ENCODE measurements at regions not wholly inside any gene's neighbourhood (a gene's known extent, or its start where the extent isn't known, plus 50 kb on each side); places are given as distances from the start of the nearest gene placed in this dataset.

DNA sequence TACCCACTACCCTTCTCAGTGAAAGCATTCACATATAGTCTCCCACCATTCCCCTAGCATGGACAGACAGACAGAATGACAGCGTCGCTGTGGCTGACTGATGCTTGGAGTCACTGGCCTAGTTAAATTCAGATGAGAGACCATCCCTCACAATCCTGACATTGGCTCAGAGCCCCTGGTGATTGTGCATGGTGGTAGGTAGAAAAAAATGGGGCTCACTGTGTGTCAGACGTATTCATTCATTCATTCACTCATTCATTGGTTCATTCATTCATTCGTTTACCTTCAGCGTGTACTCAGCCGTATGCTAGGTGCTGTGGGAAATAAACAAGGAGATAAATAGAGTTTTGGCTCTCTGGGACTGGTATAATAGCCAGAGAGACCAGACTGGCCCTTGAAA lies 73.6 kb upstream of the CALM2 start:
- ATAC-seq (no peak), DNase-seq (ENCODE audit: extremely low read depth in 1 of 4, low spot score in 3 of 4) (no peak), FAIRE-seq (no peak)
- H3K4me3 ChIP-seq = no peak overlapping the region
- no peaks in the 10 kb centered on the region for H3K27me3 ChIP-seq (ENCODE audit: control insufficient read depth in 2 of 2, insufficient read depth in 2 of 2, low read length in 2 of 2)
- TF ChIP-seq, protein P1, sequence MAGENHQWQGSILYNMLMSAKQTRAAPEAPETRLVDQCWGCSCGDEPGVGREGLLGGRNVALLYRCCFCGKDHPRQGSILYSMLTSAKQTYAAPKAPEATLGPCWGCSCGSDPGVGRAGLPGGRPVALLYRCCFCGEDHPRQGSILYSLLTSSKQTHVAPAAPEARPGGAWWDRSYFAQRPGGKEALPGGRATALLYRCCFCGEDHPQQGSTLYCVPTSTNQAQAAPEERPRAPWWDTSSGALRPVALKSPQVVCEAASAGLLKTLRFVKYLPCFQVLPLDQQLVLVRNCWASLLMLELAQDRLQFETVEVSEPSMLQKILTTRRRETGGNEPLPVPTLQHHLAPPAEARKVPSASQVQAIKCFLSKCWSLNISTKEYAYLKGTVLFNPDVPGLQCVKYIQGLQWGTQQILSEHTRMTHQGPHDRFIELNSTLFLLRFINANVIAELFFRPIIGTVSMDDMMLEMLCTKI (IDR thresholded peaks at IDR 0.05; ENCODE audit: partially characterized antibody) = no peak
- TF ChIP-seq MYNN (IDR thresholded peaks at IDR 0.05) = no peak
- TF ChIP-seq MYNN (CRISPR knock-in tag; IDR thresholded peaks at IDR 0.05) = no peak
- TF ChIP-seq ZNF24 (IDR thresholded peaks at IDR 0.05) = peak; percentile 92
- no peak for TF ChIP-seq ZBTB11 (CRISPR knock-in tag; IDR thresholded peaks at IDR 0.05)
- no peak for TF ChIP-seq RFX7 (CRISPR knock-in tag; IDR thresholded peaks at IDR 0.05)
- TF ChIP-seq, protein P2, sequence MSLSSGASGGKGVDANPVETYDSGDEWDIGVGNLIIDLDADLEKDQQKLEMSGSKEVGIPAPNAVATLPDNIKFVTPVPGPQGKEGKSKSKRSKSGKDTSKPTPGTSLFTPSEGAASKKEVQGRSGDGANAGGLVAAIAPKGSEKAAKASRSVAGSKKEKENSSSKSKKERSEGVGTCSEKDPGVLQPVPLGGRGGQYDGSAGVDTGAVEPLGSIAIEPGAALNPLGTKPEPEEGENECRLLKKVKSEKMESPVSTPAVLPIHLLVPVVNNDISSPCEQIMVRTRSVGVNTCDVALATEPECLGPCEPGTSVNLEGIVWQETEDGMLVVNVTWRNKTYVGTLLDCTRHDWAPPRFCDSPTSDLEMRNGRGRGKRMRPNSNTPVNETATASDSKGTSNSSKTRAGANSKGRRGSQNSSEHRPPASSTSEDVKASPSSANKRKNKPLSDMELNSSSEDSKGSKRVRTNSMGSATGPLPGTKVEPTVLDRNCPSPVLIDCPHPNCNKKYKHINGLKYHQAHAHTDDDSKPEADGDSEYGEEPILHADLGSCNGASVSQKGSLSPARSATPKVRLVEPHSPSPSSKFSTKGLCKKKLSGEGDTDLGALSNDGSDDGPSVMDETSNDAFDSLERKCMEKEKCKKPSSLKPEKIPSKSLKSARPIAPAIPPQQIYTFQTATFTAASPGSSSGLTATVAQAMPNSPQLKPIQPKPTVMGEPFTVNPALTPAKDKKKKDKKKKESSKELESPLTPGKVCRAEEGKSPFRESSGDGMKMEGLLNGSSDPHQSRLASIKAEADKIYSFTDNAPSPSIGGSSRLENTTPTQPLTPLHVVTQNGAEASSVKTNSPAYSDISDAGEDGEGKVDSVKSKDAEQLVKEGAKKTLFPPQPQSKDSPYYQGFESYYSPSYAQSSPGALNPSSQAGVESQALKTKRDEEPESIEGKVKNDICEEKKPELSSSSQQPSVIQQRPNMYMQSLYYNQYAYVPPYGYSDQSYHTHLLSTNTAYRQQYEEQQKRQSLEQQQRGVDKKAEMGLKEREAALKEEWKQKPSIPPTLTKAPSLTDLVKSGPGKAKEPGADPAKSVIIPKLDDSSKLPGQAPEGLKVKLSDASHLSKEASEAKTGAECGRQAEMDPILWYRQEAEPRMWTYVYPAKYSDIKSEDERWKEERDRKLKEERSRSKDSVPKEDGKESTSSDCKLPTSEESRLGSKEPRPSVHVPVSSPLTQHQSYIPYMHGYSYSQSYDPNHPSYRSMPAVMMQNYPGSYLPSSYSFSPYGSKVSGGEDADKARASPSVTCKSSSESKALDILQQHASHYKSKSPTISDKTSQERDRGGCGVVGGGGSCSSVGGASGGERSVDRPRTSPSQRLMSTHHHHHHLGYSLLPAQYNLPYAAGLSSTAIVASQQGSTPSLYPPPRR (CRISPR knock-in tag; IDR thresholded peaks at IDR 0.05; ENCODE audit: borderline replicate concordance) = no peak
- H3K9me1 ChIP-seq (ENCODE audit: control insufficient read depth, insufficient read depth, low read length) = no peaks in the 10 kb centered on the region
- no peaks in the 10 kb centered on the region for H3K79me2 ChIP-seq (ENCODE audit: control insufficient read depth, insufficient read depth, low read length)
- WGBS (ENCODE audit: insufficient coverage, low coverage, missing lambda C conversion rate) = 78% methylated on average over 6 of the region's 6 CpGs
- no peaks in the 10 kb centered on the region for H3K9me3 ChIP-seq (replicated peaks; ENCODE audit: control insufficient read depth, insufficient read depth, low read depth, low read length)
- no peaks in the 10 kb centered on the region for H3K36me3 ChIP-seq (ENCODE audit: control insufficient read depth, insufficient read depth, low read length)
- H2AFZ ChIP-seq (ENCODE audit: low read depth, low read length) = no peak overlapping the region
- peaks cover 9 to 13% of the 10 kb centered on the region in 2 experiments for H3K4me1 ChIP-seq (replicated peaks in 1 of 2; ENCODE audit: control insufficient read depth in 2 of 2, insufficient read depth in 2 of 2, low read length in 2 of 2)
- H3K4me2 ChIP-seq (ENCODE audit: insufficient read depth, low read length) = no peak overlapping the region
- no peak overlapping the region for H3K9ac ChIP-seq (ENCODE audit: insufficient read depth in 1 of 2, low read depth in 2 of 2, low read length in 2 of 2)
- no peaks in the 10 kb centered on the region for H4K20me1 ChIP-seq (replicated peaks; ENCODE audit: control insufficient read depth, insufficient read depth, low read length)
- ChIA-PET POLR2A (interaction anchor here (1.6 kb wide), 1 partner anchor 11 kb away, joined by 7 read pairs; no protein-coding TSS in a partner anchor), CTCF (ENCODE audit: low intra/inter-chr PET ratio) (no interaction called here)
- BruUV-seq (replicated peaks) = no TSS peak
- in situ Hi-C loops (cut with MboI) = no loop called here
- no peak overlapping the region for H3K27ac ChIP-seq (ENCODE audit: extremely low read depth, low read depth, low read length)
- intact Hi-C loops (cut with micrococcal nuclease) = no loop called here

All from K562 (cell line).